Ovary (tissue), 7 donors: ENCODE measurements at regions not wholly inside any gene's neighbourhood (a gene's known extent, or its start where the extent isn't known, plus 50 kb on each side); places are given as distances from the start of the nearest gene placed in this dataset.

Source experiments
- DNase-seq, 5 donors: peaks; one replicate each; pipeline ENCODE4 v3.0.0-alpha.2; 2019 to 2020
- H3K27ac ChIP-seq, 2 donors: fragments of 200-600 bp; one replicate each; pipeline versions ENCODE4 v1.5.1 to v1.8.0; 2019 to 2022
- H3K27me3 ChIP-seq: fragments of 200-600 bp; one replicate; pipeline ENCODE4 v1.8.0; 2022
- H3K36me3 ChIP-seq: fragments of 200-600 bp; sonication (generic); one replicate; pipeline ENCODE4 v1.5.1; 2019
- H3K4me1 ChIP-seq: one replicate; pipeline ENCODE4 v1.8.1; 2013; ENCODE audit warnings: mild to moderate bottlenecking, moderate library complexity; ENCODE audit not compliant: insufficient read depth
- H3K4me3 ChIP-seq: fragments of 200-600 bp; sonication (generic); one replicate; pipeline ENCODE4 v1.5.1; 2017
- H3K9me3 ChIP-seq, 2 donors: fragments of 200-600 bp in 1 of 2; sonication (generic) in 1 of 2; one replicate each; pipeline versions ENCODE4 v1.5.1 to v1.8.1; 2013 to 2019; ENCODE audit warnings: mild to moderate bottlenecking in 1 of 2, moderate library complexity in 1 of 2
- CTCF ChIP-seq, 3 donors: fragments of 450-650 bp in 2 of 3; fragments of 200-600 bp in 1 of 3; IDR thresholded peaks; one replicate each; pipeline versions ENCODE4 v1.5.1 to v1.8.0; 2016 to 2022; ENCODE audit warnings: antibody characterized with exemption in 3 of 3, mild to moderate bottlenecking in 1 of 3
- EP300 ChIP-seq: sonication (generic); formaldehyde crosslinking; IDR thresholded peaks from one replicate; pipeline ENCODE4 v1.6.1; 2017; ENCODE audit warnings: antibody characterized with exemption
- POLR2A ChIP-seq: fragments of 450-650 bp; IDR thresholded peaks from one replicate; pipeline ENCODE4 v1.6.1; 2017; ENCODE audit warnings: antibody characterized with exemption, mild to moderate bottlenecking, moderate library complexity
- WGBS, 3 donors: extraction: QIAGEN DNeasy Blood & Tissue Kit in 1 of 3; methylation state at CpG; one replicate each; pipeline versions ENCODE4 v1.1.5 to v1.1.7; 2013 to 2017; 5-methylcytosine and 5-hydroxymethylcytosine counted together
- intact Hi-C, 4 donors: fragments of 100-400 bp; cut with DNase I; formaldehyde crosslinking; loops; one replicate each; pipeline versions ENCODE4 v1.11.0 to v1.15.1; 2022 to 2023
- donor health status: DM: no; HTN: no; CAD: no; lungs with moderate emphysema.
- donor health status: DM: no; HTN: no; CAD: no.
- donor health status: Bipolar disorder and iron deficiency.
- donor health status: DM: no; HTN: no; CAD: no.
- donor health status: DM: yes; HTN: yes; CAD: no.

GRCh38 chr3:102737353-102737752 is 302.5 kb downstream of the ZPLD1 start:
- no peaks in the 10 kb centered on the region for H3K36me3 ChIP-seq
- H3K4me3 ChIP-seq, result no peak overlapping the region
- H3K9me3 ChIP-seq, result no peaks in the 10 kb centered on the region
- peaks cover 5% of the 10 kb centered on the region for H3K4me1 ChIP-seq
- DNase-seq, result no peak
- TF ChIP-seq EP300 (no peak), CTCF (IDR thresholded peaks at IDR 0.05) (no peak), POLR2A (no peak)
- no peak overlapping the region for H3K27ac ChIP-seq
- intact Hi-C loops, result no loop called here
- no peaks in the 10 kb centered on the region for H3K27me3 ChIP-seq
- WGBS, 3 donors, result 95 to 98% (median 96%) methylated on average over 3 of the region's 3 CpGs

GRCh38 chr3:102741105-102741504 is 306.3 kb downstream of the ZPLD1 start:
- 93 to 97% (median 94%) methylated on average over 6 of the region's 6 CpGs for WGBS, 3 donors
- intact Hi-C loops, result no loop called here
- H3K9me3 ChIP-seq, result no peaks in the 10 kb centered on the region
- H3K4me3 ChIP-seq, result no peak overlapping the region
- no peak overlapping the region for H3K27ac ChIP-seq
- no peak for DNase-seq
- H3K27me3 ChIP-seq, result no peaks in the 10 kb centered on the region
- no peak for TF ChIP-seq EP300
- no peak for TF ChIP-seq POLR2A
- H3K4me1 ChIP-seq, result no peaks in the 10 kb centered on the region
- H3K36me3 ChIP-seq, result no peaks in the 10 kb centered on the region

GRCh38 chr3:102741694-102742093 is 306.9 kb downstream of the ZPLD1 start:
- TF ChIP-seq CTCF (IDR thresholded peaks at IDR 0.05) (no peak), POLR2A (no peak), EP300 (no peak)
- H3K27ac ChIP-seq, result no peak overlapping the region

GRCh38 chr3:102745881-102746280 is 311.1 kb downstream of the ZPLD1 start:
- no peak for TF ChIP-seq POLR2A
- H3K9me3 ChIP-seq, result no peaks in the 10 kb centered on the region
- no peaks in the 10 kb centered on the region for H3K36me3 ChIP-seq
- no peak overlapping the region for H3K4me3 ChIP-seq
- 67 to 70% (median 67%) methylated on average over 4 of the region's 4 CpGs for WGBS, 3 donors
- no peak overlapping the region for H3K27ac ChIP-seq
- DNase-seq, result no peak
- peaks cover 2% of the 10 kb centered on the region for H3K4me1 ChIP-seq
- intact Hi-C loops, result no loop called here
- H3K27me3 ChIP-seq, result no peaks in the 10 kb centered on the region

More at GRCh38 chr3:102741694-102742093, 306.9 kb downstream of the ZPLD1 start:
- no peak for DNase-seq
- no peak overlapping the region for H3K4me3 ChIP-seq
- H3K9me3 ChIP-seq, result no peaks in the 10 kb centered on the region
- intact Hi-C loops, result no loop called here
- no peaks in the 10 kb centered on the region for H3K27me3 ChIP-seq
- H3K4me1 ChIP-seq, result no peaks in the 10 kb centered on the region
- no peaks in the 10 kb centered on the region for H3K36me3 ChIP-seq
- 35 to 75% (median 46%) methylated on average over 6 of the region's 6 CpGs for WGBS, 3 donors

GRCh38 chr3:102747611-102748010 is 312.8 kb downstream of the ZPLD1 start:
- no peaks in the 10 kb centered on the region for H3K36me3 ChIP-seq
- H3K27me3 ChIP-seq, result no peaks in the 10 kb centered on the region
- intact Hi-C loops, result no loop called here
- no peaks in the 10 kb centered on the region for H3K9me3 ChIP-seq
- no peak for DNase-seq
- H3K4me1 ChIP-seq, result peaks cover 2% of the 10 kb centered on the region
- no peak overlapping the region for H3K27ac ChIP-seq
- no peak overlapping the region for H3K4me3 ChIP-seq
- no peak for TF ChIP-seq POLR2A
- no peak for TF ChIP-seq CTCF (IDR thresholded peaks at IDR 0.05)
- TF ChIP-seq EP300, result no peak
- 28 to 31% (median 29%) methylated on average over 4 of the region's 4 CpGs for WGBS, 3 donors

- H3K27me3 ChIP-seq, result no peaks in the 10 kb centered on the region
- H3K27ac ChIP-seq, result no peak overlapping the region
- no peak overlapping the region for H3K4me3 ChIP-seq
- peaks cover 2% of the 10 kb centered on the region for H3K4me1 ChIP-seq
- intact Hi-C loops, result no loop called here
- no peaks in the 10 kb centered on the region for H3K9me3 ChIP-seq
- TF ChIP-seq CTCF (IDR thresholded peaks at IDR 0.05), result no peak
- TF ChIP-seq POLR2A, result no peak
- TF ChIP-seq EP300, result no peak
- no peak for DNase-seq
- no peaks in the 10 kb centered on the region for H3K36me3 ChIP-seq
Measured at GRCh38 chr3:102748646-102749045, 313.8 kb downstream of the ZPLD1 start.
